NT2/D1 (cell line): ENCODE measurements at regions not wholly inside any gene's neighbourhood (a gene's known extent, or its start where the extent isn't known, plus 50 kb on each side); places are given as distances from the start of the nearest gene placed in this dataset.

Source experiments
- SUZ12 ChIP-seq: IDR thresholded peaks from 2 replicates; pipeline ENCODE4 v1.6.1; 2011; ENCODE audit not compliant: insufficient read length, insufficient read depth; ENCODE audit errors: extremely low read depth
- YY1 ChIP-seq: IDR thresholded peaks from 2 replicates; pipeline ENCODE4 v1.6.1; 2011; ENCODE audit not compliant: insufficient read length, insufficient read depth
- ZNF274 ChIP-seq: IDR thresholded peaks from 2 replicates; pipeline ENCODE4 v1.6.1; 2011; ENCODE audit warnings: mild to moderate bottlenecking, low read depth, low read length

DNA sequence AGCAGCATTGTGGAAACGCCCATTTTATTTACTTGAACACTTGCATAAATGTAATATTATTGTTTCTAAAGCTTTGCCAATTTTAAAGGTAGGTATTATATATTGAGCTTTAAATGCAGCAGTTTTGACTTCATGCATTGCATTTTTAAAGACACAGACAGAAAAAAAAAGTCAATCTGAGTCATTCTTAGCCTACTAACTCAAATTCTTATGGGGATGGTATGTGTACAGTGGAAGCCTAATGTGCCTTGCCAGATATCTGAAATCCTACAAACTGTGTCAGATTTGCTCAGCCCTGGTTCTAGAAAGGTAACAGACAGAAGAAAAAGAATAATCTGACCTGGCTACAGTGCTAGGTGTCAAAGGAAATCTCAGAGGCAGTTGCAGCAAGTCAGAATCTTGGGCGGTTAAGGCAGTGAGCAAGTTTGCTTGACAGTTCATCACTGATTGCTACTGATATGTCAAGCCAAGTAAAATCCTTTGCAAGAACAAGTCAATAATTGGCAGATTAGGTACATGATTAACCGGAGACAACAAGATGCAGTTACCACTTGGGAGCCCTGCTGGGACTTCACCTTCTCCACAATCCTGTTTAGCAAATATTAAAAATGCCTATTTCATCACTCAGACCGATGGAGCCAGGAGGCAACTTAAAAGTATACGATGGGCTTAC lies 224.8 kb upstream of the WWC1 start:
- TF ChIP-seq ZNF274 (no peak), YY1 (no peak), SUZ12 (no peak)
